HG03196 (cell line): ENCODE measurements at regions not wholly inside any gene's neighbourhood (a gene's known extent, or its start where the extent isn't known, plus 50 kb on each side); places are given as distances from the start of the nearest gene placed in this dataset.
"Not testable (repeated sequence)": the region's sequence is repeated elsewhere in the genome, so short reads cannot be mapped to it uniquely, and the experiment has no call there.

Source experiments
- ATAC-seq: cut with Tn5 transposase; IDR thresholded peaks from one replicate; pipeline ENCODE4 v1.9.1; 2021; ENCODE audit not compliant: unreplicated experiment

DNA sequence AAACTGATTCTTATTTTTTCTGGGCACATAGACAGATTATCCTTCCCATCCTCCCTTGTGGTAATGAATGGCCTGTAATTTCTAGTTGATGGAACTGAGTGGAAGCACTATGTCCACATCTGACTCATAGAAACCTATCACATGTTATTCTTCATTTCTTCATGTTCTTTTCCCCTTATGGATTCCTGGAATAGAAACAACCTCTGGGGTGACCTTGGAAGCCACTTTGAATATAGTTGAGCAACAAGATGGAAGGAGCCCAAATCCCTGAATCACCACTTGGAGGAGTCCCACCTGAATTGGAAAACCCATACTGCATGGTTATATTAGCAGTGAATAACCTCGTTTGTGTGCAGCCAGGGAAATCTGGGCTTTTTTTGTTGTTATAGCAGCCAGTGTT, 137.8 kb downstream of the MID1IP1 start:
- no peak for ATAC-seq

DNA sequence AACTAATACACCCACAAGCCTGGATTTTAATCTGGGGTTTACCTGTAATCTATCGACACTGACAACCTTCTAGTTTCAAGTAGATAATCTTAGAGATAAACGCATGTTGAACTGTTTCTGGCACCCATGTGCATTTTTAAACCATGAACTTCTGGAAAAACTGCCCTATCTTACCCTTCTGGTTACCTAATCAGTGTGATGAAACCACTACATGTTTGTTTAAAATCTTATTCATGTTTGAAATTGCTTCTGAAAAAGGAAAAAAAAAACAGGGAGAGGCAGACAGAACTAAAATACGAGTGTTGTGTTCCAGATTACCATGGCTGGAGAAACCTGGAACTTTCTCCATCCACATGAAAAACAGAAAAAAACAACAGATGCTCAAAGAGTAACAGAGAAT, 139.3 kb downstream of the MID1IP1 start:
- ATAC-seq: no peak

DNA sequence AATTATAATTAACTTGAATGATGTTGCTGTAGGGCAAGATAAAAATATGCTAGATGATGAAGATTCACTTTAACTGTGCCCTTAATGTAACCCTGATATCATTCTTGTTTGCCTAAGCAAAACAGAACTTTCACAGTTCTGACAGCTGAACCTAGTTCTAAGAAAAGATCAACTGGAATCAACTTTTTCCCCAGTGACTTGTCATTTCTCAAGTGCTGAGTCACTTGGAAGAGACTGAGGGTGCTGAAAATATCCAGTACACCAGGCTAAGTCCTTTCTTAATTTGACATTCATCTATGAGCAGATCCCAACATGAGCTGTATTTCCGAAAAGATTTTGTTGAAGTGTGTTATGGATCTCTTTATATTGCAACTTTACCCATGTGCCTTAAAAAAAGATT, 140.4 kb downstream of the MID1IP1 start:
- no peak for ATAC-seq

DNA sequence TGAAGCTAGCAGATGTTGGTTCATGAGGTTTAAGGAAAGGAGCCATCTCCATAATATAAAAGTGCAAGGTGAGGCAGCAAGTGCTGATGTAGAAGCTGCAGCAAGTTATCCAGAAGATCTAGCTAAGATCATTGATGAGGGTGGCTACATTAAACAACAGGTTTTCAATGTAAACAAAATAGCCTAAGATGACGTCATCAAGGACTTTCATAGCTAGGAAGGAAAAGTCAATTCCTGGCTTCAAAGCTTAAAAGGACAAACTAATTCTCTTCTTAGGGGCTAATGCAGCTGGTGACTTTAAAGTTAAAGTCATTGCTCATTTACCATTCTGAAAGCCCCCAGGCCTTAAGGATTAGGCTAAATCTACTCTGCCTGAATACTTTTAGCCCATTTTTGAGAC, 141.9 kb downstream of the MID1IP1 start:
- no peak for ATAC-seq

DNA sequence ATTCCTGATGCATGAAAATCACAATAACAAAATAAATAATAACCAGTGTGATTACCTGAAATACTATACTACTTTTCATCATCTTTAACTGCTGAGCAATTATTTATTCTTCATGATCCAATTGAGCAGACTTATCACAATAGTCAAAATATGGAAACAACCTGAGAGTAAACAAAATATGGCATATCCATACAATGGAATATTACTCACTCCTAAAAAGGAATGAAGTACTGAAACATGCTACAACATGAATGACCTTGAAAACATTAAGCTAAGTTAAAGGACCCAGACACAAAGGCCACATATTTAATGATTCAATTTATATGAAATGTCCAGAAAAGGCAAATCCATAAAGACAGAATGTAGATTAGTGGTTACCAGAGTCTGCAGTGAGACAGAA, 146.8 kb downstream of the MID1IP1 start:
- no peak for ATAC-seq

DNA sequence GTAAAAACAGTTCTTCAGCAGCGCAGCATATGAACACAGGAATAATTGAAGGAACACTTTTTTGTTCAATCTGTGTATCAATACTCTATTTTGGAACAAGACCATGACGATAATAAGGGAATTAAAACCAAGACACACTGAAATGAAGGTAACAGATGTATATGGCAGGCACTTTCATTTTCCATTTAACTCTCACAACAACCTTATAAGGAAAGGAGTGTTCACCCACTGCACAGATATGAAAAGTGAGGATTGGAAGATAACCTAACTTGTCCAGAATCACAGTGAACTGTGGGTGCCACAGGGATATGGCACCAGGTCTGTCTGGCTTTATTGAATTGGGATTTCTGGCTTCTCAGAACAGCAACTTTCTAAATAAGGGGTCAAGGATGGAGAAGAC, 153.3 kb downstream of the MID1IP1 start:
- no peak for ATAC-seq

DNA sequence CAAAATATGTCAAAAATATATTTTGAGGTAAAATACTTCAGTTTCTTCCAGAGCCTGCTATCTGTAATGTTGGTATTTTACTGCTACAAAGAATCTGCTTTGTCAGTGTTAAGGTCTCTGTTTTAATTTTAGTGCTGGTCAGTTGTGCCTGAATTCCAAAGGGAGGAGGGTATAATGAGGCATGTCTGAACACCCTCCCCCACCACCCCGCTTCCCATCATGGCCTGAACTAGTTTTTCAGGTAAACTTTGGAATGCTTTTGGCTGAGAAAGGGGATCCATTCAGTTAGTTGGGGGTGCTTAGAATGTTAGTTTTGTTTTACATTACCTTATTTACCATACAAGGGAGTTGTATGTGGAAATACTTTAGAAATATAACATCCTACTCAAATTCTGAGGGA, 158.5 kb downstream of the MID1IP1 start:
- no peak for ATAC-seq

DNA sequence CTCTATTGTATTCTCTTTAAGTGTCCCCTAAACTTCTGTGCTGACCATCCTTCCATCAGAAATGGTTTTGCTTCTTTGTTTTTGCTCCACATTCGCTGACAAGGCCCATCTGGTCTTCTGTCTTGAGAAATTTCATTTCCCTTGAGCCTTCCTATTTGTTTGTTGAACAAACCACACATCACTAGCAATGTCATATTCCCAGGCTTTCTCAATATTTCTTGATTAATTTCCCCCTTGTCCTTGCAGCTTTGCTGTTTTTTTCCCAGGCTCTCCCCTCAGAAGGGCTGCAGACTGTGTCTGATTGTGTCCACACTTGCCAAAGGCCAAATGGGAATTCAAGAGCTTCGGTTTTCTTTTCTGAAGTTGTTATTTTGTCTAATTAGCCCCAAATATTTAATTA, 158.9 kb downstream of the MID1IP1 start:
- no peak for ATAC-seq

DNA sequence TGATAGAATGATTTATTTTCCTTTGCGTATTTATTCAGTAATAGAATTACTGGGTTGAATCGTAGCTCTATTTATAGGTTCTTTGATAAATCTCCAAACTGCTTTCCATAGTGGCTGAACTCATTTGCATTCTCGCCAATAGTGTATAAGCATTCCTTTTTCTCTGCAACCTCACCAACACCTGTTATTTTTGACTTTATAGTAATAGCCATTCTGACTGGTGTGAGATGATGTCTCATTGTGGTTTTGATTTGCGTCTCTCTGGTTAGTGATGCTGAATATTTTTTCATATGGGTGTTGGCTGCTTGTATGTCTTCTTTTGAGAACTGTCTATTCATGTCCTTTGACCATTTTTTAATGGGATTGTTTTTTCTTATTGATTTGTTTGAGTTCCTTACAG, 160.7 kb downstream of the MID1IP1 start:
- ATAC-seq: no peak

DNA sequence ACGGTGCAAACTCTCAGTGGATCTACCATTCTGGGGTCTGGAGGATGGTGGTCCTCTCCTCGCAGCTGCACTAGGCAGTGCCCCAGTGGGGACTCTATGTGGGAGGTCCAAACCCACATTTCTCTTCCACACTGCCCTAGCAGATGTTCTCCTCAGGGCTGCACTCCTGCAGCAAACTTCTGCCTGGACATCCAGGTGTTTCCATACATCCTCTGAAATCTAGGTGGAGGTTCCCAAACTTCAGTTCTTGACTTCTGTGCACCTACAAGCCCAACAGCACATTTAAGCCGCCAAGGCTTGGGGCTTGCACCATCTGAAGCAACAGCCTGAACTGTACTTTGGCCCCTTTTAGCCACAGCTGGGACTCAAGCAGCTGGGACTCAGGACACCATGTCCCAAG, 162.0 kb downstream of the MID1IP1 start:
- ATAC-seq: not testable (repeated sequence)

DNA sequence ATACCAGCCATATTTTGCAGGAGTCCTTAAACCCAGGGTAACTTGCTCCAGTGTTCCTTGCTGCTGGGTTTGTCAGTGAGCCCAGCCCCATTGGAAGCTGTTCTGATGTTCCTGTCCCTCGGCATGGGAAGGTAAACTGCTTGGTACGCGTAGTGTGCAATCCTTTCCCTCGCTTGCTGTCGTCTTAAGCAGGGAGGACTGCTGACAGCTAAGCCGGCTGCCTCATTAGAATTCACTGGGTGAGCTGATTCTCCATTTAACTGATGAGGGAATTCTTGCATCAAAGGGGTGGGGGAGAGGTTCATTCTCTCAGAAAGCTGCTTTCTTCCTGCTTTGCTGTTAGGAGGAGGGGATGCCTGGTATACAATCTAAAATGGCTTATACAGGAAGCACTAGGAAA, 164.6 kb downstream of the MID1IP1 start:
- ATAC-seq: no peak

DNA sequence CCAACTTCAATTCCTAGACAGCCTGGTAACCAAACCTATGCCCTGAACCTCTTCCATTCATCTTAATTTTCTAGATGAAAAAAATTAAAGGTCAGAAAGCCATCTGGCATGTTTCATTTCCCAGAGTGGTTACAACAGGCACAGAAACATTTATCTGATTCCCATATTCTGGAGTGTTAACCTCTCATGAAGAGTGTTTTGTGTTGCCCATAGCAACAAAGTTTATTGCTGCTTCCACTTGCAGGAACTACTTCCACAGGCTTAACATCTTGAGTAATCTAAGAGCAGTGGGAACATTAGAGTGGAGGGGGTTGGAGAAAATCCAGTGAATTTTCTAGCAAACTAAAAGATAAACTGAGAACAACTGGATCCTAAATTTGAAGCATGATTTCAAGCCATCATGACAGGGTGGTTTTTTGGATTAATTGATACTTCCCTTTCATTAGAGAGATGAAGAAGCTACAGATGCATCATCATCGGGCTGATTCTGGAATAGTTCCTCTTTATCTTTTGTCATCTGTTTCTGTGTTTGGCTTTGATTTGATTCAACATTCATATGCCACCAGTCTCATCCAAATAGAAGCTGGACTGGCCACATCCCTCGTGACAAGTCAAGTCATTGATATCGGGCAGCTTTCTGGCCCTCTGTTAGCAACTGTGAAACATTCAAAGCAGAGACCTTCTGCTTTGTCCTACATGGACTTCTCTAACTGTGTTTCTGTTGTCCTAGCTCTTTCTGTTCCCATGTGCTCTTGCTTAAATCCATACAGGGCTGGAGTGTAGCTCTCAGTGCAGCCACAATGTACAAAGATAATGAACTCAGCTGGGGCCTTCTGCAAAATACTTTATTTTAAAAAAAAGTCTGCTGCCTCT, 167.3 kb downstream of the MID1IP1 start:
- no peak for ATAC-seq

DNA sequence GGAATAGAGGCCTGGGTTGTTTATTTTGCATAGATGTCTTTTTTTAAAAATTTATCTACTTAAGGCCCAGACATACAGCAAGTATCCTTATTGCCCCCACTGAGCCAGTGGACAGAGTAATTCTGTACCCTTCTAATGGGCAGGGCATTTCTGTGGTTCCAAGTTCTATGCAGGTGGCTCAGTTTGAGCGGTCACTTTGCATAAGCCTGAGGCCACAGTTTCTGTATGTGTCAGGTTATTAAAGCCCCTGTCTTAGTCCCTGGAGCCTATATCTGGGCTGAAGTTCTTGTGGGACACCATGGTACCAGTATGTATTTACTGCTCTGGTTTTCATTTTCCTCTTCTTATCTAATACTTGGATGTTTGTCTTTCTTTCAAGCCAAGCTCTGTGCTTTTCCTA, 168.8 kb downstream of the MID1IP1 start:
- no peak for ATAC-seq

DNA sequence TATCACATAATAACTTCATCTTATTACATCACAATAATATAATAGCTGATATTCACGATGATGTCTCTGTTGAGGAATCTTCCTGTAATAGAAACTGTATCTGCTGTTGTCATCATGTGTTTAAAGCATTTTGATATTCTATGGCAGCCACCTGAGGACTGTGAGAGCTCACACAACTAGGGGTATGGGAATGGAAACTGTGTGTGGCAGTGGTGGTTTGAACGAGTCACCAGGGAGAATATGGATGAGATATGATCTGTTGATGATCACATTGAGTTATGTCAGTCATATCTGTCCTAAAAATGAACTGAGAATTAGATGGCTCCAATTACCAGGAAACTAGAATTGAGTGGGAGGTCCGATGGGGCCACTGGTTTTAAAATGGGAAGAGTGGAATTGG, 169.6 kb downstream of the MID1IP1 start:
- no peak for ATAC-seq

DNA sequence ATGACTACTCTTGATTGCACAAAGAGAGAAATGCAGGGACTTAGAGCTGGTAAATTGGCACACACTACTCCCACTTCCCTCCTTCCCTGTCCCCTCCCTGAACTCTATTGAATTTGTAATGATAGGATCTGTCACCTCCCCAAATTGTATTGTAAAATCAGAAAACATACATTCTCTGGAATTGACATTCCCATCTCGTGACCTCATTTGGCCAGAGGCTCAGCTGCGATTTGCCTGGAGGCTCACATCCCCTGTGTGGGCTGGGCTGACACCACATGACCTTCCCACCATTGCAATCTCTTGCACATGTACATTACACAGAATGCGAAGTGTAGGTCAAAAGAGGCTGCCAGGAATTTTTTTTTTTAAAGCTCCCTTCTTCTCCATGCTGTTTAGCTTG, 172.1 kb downstream of the MID1IP1 start:
- no peak for ATAC-seq

DNA sequence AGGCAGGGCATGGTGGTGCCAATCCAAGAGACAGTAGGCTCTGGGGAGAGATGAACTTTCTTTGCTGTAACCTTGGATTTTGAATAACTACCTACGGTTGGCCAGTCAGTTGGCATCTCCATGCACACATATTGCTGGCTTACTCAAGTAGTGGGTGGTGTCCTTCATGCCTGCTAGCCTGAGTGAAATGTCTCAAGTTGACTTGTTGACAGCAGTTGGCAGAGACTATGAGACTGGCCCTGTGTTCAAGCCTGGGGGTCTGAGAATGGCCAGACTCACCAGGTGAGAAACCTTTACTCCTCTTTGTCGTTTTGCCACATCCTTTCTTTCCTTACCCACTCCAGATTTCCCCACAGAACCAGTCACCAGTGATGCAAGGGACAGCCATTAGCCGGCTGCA, 173.3 kb downstream of the MID1IP1 start:
- no peak for ATAC-seq

DNA sequence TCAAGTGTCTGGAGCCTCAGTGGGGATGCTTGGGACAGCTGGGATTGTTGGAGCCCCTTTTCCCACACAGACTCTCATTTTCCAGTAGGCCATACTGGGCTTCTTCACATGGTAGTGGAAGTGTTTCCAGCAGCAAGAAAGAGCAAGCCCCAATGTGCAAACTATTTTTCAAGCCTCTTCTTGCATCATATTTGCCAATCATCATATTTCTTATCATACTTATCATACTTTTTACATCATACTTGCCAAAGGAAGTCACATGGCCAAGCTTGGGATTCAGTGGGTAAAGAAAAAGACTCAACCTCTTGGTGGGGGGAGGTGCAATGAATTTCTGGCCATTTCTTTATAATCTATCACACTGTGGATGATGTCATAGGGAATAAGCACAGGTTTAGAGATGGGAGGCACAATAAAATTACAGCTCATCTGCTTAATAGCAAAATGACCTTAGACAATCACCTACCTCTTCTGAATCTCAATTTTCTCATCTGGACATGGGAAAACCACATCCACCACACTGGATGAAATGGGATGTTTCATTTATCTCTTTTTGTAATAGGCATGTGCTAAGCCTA, 174.2 kb downstream of the MID1IP1 start:
- no peak for ATAC-seq

DNA sequence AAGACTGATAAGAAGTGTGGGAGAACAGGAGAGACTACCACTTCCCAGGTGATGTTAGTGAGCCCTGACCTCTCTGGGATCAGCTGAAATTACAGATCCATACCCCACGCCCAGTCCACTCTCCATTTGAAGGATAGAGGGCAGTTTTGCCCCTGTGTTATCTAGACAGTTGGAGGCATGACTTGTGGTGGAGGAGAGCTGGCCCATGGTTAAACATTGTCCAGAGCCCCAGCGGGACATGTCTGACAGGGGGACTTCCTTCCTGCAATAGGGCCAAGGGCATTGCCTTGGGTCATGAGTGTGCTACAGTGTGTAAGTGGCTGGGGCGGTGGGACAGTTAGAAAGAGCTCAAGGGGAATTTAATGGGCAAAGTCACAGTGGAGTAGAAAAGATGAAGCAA, 181.1 kb downstream of the MID1IP1 start:
- ATAC-seq: no peak

DNA sequence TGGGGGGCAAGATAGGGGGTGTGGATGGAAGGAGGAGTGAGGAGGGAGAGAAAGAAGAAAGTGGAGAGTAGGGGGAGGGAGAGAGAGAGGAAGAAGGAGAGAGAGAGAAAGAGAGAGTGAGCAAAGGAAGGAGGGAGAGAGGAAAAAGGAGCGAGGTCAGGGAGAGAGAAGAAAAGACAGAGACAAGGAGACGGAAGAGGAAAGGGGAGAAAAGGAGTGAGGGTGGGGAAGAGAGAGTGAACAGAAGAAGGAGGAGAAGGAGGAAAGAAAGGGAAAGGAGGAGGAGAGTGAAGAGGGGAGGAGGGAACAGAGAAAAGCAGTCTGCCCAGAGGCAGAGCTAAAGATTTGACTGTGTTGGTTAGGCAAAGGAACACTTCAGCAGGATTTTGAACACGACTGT, 181.6 kb downstream of the MID1IP1 start:
- no peak for ATAC-seq

DNA sequence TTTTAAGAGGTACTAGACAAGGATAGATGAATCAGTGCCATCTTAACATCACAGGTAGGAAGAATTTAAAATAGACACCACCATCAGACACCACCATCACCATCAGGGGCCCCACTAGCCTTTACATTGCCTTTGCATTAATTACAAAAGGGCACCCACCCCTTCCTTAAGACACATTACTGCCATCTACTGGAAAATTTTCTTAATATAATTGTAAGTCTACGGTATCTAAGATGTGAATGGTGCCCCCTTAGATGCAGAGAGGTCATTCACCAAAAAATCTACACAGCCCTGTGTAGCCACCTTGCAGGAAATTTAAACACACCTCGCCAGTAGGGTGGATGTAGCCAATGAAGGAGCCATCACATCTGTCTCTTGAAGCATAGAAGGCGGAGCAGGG, 184.1 kb downstream of the MID1IP1 start:
- ATAC-seq: no peak

DNA sequence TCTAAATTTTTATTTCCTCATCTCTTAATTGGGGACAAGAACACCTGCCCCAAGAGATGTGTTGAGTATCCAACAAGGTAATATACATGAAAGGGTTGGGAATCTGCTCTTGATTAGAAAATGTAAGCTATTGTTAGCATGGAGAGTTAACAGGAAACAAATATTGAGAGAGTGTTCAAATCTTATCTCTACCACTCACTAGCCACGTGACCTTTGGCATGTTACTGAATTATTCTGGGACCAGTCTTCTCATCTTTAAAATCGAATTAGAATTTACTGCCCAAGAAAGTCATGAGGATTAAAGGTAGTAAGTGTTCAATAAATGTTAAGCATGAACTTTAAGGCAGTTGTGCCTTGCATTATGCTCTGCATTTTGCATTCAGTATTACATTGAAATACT, 184.7 kb downstream of the MID1IP1 start:
- no peak for ATAC-seq

DNA sequence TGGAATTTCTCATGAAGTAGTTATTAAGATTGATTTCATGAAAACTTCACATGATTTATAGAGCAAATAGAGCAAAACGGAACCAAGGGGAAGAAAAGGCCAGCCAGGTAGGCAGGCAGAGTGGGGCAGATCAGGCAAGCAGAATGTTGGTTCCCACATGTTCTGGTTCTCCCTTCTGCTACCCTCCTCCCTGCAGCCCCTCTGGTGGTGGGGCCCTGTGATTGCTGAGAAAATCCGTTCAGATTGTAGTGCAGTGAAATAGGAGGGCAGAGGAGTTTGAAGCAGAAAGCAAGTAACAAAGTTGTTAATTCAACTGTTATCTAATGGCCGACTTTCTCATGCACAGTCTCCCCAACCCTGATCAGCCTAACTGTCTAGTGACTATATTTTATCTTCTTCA, 185.3 kb downstream of the MID1IP1 start:
- no peak for ATAC-seq

DNA sequence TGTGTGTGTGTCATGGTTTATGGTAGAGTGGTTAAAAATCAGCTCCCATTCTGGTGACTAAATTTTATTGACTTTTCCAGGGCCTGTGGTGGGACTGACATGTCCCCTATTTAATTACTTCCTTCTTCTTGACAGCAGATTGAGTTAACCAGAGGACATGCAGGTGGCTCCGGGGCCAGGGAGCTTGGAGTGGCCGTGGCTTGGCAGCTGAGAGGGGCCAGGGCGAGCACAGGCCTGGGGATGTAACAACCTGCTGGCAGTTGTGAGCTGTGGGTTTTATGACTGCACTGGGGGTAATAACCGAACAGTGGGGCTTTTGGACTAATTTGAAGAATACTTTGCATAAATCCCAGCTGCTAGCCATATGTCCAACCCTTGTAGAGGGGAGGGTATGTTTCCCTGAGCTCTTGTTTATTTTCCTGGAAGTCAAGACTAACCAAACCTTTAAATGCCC, 186.0 kb downstream of the MID1IP1 start:
- no peak for ATAC-seq
